ENCODE measurements at regions not wholly inside any gene's neighbourhood (a gene's known extent, or its start where the extent isn't known, plus 50 kb on each side); places are given as distances from the start of the nearest gene placed in this dataset.
A peak's percentile ranks its signal among the peaks of the same experiment; 100 is the strongest.

DNA sequence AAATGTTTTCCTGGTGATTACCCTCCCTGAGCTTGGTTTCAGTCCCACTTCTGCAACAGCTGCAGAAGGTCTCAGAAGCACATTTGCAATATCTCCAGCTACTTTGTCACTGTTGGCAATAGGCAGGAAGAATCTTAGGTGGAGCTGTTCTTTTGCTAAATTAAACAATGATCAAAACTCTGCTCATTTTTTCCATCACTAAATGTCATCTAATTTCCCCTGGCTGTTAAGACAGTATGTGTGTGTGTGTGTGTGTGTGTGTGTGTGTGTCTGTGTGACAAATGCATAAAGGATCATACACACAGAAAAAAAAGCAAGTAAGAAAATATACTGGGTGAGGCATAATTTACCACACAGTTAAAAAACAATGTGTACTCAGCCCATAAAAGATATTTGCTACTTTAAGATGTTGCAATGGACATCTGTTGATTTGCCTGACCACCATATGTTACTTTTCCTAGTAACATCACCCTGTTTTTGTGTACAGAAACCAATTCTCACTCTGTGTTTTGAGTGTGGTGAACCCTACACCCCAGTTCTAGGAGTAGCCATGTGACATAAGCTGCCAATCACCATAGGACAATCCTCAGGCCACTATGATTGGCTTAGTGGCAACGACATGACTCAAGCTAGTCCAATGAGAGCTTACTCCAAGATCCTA is 572.6 kb upstream of the CLINT1 start:
- peaks cover 4 to 5% of the 10 kb centered on the region in 2 donors for H3K4me1 ChIP-seq
- no peak for TF ChIP-seq POLR2A (IDR thresholded peaks at IDR 0.05)
- no peak for TF ChIP-seq CTCF (IDR thresholded peaks at IDR 0.05 in 4 of 5, conservative IDR thresholded peaks at IDR 0.05 in 1 of 5)
- in situ Hi-C loops (cut with MboI; ENCODE audit: low sequenced_read_pairs in 4 of 4) = no loop called here
- H3K27me3 ChIP-seq = no peaks in the 10 kb centered on the region
- H3K36me3 ChIP-seq = no peaks in the 10 kb centered on the region
- DNase-seq (peak; percentile 31 to 45), ATAC-seq (peak; percentile 74)
- no peak overlapping the region for H3K4me3 ChIP-seq
- intact Hi-C loops (cut with DNase I; ENCODE audit: low total_unique reads) = no loop called here
- peak overlapping the region; percentile 53 to 67 (median 62) for H3K27ac ChIP-seq
- no peaks in the 10 kb centered on the region for H3K9me3 ChIP-seq

GRCh38 chr5:158430798-158431167 is 571.8 kb upstream of the CLINT1 start:
- Histone ChIP-seq H3K4me3 (no peak overlapping the region), H3K27ac (peak overlapping the region; percentile 41 to 67 (median 62)), H3K27me3 (no peaks in the 10 kb centered on the region), H3K36me3 (no peaks in the 10 kb centered on the region), H3K4me1 (peaks cover 4 to 5% of the 10 kb centered on the region in 2 donors), H3K9me3 (no peaks in the 10 kb centered on the region)
- ATAC-seq = no peak
- TF ChIP-seq CTCF (IDR thresholded peaks at IDR 0.05 in 4 of 5, conservative IDR thresholded peaks at IDR 0.05 in 1 of 5) (no peak), POLR2A (IDR thresholded peaks at IDR 0.05) (no peak)
- intact Hi-C loops (cut with DNase I; ENCODE audit: low total_unique reads) (no loop called here), in situ Hi-C loops (cut with MboI; ENCODE audit: low sequenced_read_pairs in 4 of 4) (no loop called here)
- DNase-seq = no peak

DNA sequence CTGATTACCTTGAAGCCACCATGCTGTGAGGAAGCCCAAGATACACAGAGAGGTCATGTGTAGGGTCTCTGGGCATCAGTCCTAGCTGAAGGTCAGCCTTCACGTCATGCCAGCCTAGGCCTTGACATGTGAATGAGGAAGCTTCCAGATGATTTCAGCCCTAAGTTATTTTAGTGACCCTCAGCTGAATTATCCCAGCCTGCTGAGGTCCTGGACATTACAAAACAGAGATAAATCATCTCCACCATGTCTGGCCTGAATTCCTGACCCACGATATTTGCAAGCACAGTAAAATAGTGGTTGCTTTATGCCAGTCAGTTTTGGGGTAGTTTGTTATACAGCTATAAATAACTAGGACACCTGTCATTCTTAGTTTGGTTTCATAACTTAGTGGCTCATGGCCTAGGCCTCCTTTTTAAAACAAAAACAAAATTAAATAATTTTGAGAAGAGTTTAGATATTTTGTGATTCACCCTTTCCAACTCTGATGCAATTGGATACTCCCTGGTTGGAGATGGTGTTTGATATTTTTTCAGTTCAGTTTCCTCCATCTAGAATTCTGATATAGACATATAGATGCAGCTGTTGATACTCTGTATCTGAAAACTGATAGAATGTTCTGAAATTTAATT is 571.3 kb upstream of the CLINT1 start:
- no peaks in the 10 kb centered on the region for H3K36me3 ChIP-seq
- H3K27me3 ChIP-seq = no peaks in the 10 kb centered on the region
- in situ Hi-C loops (cut with MboI; ENCODE audit: low sequenced_read_pairs in 4 of 4) (no loop called here), intact Hi-C loops (cut with DNase I; ENCODE audit: low total_unique reads) (no loop called here)
- ATAC-seq = peak; percentile 32 to 53
- no peak overlapping the region for H3K4me3 ChIP-seq
- TF ChIP-seq POLR2A (IDR thresholded peaks at IDR 0.05) = no peak
- no peak for TF ChIP-seq CTCF (IDR thresholded peaks at IDR 0.05 in 4 of 5, conservative IDR thresholded peaks at IDR 0.05 in 1 of 5)
- H3K4me1 ChIP-seq = peaks cover 4 to 5% of the 10 kb centered on the region in 2 donors
- DNase-seq = no peak
- no peaks in the 10 kb centered on the region for H3K9me3 ChIP-seq
- H3K27ac ChIP-seq = peak overlapping the region; percentile 48 to 67 (median 62)

DNA sequence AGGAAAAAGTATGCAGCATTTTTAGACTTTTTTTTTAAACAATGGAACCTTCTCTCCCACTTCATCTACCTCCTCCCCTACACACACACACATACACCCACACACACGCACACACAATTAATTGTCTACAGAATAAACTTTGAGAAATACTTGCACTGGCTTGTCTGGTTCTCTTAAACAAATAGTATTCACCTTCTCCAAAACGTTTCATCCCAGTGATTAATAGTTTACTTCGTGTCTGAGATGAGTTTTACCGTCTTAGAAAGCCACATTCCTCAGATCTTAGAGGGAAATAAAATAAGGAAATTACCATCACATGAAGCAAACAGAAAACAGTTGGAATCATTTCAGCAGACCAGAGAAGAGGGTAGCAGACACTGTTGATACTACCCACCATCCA is 570.6 kb upstream of the CLINT1 start:
- peak overlapping the region; percentile 27 to 67 (median 58) for H3K27ac ChIP-seq
- no peak for ATAC-seq
- in situ Hi-C loops (cut with MboI; ENCODE audit: low sequenced_read_pairs in 4 of 4) (no loop called here), intact Hi-C loops (cut with DNase I; ENCODE audit: low total_unique reads) (no loop called here)
- no peak for TF ChIP-seq POLR2A (IDR thresholded peaks at IDR 0.05)
- TF ChIP-seq CTCF (IDR thresholded peaks at IDR 0.05 in 4 of 5, conservative IDR thresholded peaks at IDR 0.05 in 1 of 5) = no peak
- no peaks in the 10 kb centered on the region for H3K9me3 ChIP-seq
- peaks cover 4 to 5% of the 10 kb centered on the region in 2 donors for H3K4me1 ChIP-seq
- no peaks in the 10 kb centered on the region for H3K36me3 ChIP-seq
- no peaks in the 10 kb centered on the region for H3K27me3 ChIP-seq
- no peak for DNase-seq
- no peak overlapping the region for H3K4me3 ChIP-seq

Data from gastrocnemius medialis (tissue), 4 donors.